ENCODE measurements at regions not wholly inside any gene's neighbourhood (a gene's known extent, or its start where the extent isn't known, plus 50 kb on each side); places are given as distances from the start of the nearest gene placed in this dataset.

GRCh38 chr4:177951026-177951425 lies 508.8 kb upstream of the AGA start:
- no peak for TF ChIP-seq EZH2 (IDR thresholded peaks at IDR 0.05; ENCODE audit: insufficient read depth, low read length)
- no peak for TF ChIP-seq CTCF (IDR thresholded peaks at IDR 0.05; ENCODE audit: insufficient read depth, low read depth, low read length)
